Ishikawa (cell line): ENCODE measurements at regions not wholly inside any gene's neighbourhood (a gene's known extent, or its start where the extent isn't known, plus 50 kb on each side); places are given as distances from the start of the nearest gene placed in this dataset.

Experiments
- CEBPB ChIP-seq: IDR thresholded peaks from 2 replicates; pipeline ENCODE4 v1.6.1; 2012
- CREB1 ChIP-seq: IDR thresholded peaks from 2 replicates; pipeline ENCODE4 v1.6.1; 2012; ENCODE audit warnings: low read depth
- EGR1 ChIP-seq: IDR thresholded peaks from 2 replicates; pipeline ENCODE4 v1.6.1; 2012
- EP300 ChIP-seq: IDR thresholded peaks from 2 replicates; pipeline ENCODE4 v1.6.1; 2012; ENCODE audit warnings: borderline replicate concordance
- NFIC ChIP-seq: IDR thresholded peaks from 2 replicates; pipeline ENCODE4 v1.6.1; 2012
- RAD21 ChIP-seq: IDR thresholded peaks from 2 replicates; pipeline ENCODE4 v1.6.1; 2012; ENCODE audit warnings: low read depth
- TAF1 ChIP-seq: IDR thresholded peaks from 2 replicates; pipeline ENCODE4 v1.6.1; 2012; ENCODE audit warnings: low read depth, mild to moderate bottlenecking
- TCF12 ChIP-seq: IDR thresholded peaks from 2 replicates; pipeline ENCODE4 v1.6.1; 2012; ENCODE audit warnings: low read depth
- TEAD4 ChIP-seq: IDR thresholded peaks from 2 replicates; pipeline ENCODE4 v1.6.1; 2012
- YY1 ChIP-seq: IDR thresholded peaks from 2 replicates; pipeline ENCODE4 v1.6.1; 2012; ENCODE audit warnings: low read depth
- ZBTB7A ChIP-seq: IDR thresholded peaks from 2 replicates; pipeline ENCODE4 v1.6.1; 2012; ENCODE audit warnings: low read depth
- TF ChIP-seq, protein P1 (sequence below): IDR thresholded peaks from 2 replicates; pipeline ENCODE4 v1.6.1; 2012; ENCODE audit warnings: low read depth, mild to moderate bottlenecking
- TF ChIP-seq, protein P2 (sequence below): IDR thresholded peaks from 2 replicates; pipeline ENCODE4 v1.6.1; 2012
- TF ChIP-seq, protein P3 (sequence below): IDR thresholded peaks from 2 replicates; pipeline ENCODE4 v1.6.1; 2012

DNA sequence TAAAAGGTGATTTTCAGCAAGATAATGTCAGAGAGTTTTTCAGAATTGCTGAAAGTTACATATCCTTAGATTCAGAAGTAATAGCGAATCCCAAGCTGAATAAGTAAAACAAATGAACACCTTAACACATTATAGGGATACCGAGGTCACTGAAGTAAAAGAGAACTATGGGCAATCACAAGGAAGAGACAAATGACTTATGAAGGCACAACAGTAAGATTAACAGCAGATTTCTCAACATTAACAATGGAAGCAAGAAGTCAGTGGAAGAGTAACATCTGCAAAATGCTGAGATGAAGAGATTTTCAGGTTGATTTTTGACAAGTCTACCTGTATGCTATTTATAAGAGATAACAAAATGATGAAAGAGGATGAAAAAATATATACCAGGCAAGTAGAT lies 86.1 kb upstream of the EZR start:
- TF ChIP-seq EP300 (no peak), TCF12 (no peak), CREB1 (no peak), ZBTB7A (no peak), RAD21 (no peak), TEAD4 (no peak), NFIC (no peak)
- TF ChIP-seq, protein P1, sequence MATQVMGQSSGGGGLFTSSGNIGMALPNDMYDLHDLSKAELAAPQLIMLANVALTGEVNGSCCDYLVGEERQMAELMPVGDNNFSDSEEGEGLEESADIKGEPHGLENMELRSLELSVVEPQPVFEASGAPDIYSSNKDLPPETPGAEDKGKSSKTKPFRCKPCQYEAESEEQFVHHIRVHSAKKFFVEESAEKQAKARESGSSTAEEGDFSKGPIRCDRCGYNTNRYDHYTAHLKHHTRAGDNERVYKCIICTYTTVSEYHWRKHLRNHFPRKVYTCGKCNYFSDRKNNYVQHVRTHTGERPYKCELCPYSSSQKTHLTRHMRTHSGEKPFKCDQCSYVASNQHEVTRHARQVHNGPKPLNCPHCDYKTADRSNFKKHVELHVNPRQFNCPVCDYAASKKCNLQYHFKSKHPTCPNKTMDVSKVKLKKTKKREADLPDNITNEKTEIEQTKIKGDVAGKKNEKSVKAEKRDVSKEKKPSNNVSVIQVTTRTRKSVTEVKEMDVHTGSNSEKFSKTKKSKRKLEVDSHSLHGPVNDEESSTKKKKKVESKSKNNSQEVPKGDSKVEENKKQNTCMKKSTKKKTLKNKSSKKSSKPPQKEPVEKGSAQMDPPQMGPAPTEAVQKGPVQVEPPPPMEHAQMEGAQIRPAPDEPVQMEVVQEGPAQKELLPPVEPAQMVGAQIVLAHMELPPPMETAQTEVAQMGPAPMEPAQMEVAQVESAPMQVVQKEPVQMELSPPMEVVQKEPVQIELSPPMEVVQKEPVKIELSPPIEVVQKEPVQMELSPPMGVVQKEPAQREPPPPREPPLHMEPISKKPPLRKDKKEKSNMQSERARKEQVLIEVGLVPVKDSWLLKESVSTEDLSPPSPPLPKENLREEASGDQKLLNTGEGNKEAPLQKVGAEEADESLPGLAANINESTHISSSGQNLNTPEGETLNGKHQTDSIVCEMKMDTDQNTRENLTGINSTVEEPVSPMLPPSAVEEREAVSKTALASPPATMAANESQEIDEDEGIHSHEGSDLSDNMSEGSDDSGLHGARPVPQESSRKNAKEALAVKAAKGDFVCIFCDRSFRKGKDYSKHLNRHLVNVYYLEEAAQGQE: no peak
- TF ChIP-seq, protein P2, sequence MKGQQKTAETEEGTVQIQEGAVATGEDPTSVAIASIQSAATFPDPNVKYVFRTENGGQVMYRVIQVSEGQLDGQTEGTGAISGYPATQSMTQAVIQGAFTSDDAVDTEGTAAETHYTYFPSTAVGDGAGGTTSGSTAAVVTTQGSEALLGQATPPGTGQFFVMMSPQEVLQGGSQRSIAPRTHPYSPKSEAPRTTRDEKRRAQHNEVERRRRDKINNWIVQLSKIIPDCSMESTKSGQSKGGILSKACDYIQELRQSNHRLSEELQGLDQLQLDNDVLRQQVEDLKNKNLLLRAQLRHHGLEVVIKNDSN: no peak
- TF ChIP-seq, protein P3, sequence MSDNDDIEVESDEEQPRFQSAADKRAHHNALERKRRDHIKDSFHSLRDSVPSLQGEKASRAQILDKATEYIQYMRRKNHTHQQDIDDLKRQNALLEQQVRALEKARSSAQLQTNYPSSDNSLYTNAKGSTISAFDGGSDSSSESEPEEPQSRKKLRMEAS: no peak

DNA sequence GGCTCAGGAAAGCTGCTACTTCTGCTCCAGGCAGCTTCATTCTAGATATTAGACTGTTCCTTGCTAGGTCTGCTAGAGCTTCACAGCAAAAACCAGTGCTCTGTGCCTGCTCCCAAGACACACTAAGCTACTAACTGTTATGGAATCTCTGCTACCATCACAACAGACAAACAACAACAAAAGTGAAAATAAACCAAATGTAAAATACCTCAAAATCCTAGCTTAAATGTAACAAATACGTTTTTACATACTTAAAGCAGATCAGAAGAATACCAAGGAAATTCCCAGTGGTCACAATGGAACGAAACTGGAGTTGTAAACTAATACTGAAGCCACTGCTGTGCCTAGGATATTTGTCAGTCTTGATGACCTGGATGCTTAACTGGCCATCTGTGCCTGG lies 84.6 kb upstream of the EZR start:
- TF ChIP-seq EGR1: no peak
- no peak for TF ChIP-seq YY1
- TF ChIP-seq EP300: no peak
- TF ChIP-seq, protein P3: no peak
- TF ChIP-seq CREB1: no peak
- TF ChIP-seq TAF1: no peak
- no peak for TF ChIP-seq NFIC
- TF ChIP-seq, protein P1: no peak
- TF ChIP-seq TCF12: no peak
- no peak for TF ChIP-seq TEAD4
- TF ChIP-seq CEBPB: no peak
- TF ChIP-seq, protein P2: no peak

DNA sequence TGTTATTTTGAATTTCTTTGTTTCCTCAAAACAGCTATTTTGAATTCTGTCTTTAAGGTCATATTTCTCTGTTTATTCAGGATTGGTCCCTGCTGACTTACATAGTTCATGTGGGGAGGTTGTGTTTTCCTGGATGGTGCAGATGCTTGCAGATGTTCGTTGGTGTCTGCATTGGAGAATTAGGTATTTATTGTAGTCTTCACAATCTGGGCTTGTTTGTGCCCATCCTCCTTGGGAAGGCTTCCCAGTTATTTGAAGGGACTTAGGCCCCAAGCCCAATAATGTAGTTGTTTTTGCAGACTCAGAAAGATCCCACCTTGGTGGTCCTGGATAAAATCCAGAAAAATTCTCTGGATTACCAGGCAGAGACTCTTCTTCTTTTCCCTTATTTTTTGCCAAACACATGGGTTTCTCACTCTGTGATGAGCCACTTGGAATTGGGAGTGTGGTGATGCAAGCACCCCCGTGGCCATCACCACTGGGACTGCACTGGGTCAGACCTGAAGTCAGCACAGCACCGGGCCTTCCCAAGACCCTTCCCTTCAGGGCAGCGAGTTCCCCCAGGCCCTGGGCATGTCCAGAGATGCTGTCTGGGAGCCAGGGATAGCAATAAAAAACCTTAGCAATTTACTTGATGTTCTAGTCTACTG lies 81.6 kb upstream of the EZR start:
- TF ChIP-seq, protein P1: no peak
- no peak for TF ChIP-seq ZBTB7A
- no peak for TF ChIP-seq RAD21
- no peak for TF ChIP-seq TEAD4
- TF ChIP-seq, protein P3: no peak
- TF ChIP-seq YY1: no peak

DNA sequence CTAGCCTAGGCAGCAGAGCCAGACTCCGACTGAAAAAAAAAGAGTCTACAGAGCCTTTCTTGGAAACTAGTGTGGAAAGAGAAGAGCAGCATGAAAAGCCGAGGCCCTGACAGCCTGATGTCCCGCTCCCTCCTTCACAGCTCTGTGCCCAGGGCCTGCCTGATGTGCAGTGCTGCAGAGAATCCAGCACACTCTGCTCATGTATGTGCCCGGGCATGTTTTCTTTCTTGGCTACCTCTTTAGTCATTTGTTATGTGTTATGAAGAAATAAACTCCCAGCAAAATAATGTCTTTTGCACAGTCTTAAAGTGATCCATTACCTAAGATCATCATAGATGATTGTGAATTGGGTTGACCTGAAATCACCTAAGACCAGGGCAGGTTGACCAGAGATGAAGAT lies 78.1 kb upstream of the EZR start:
- TF ChIP-seq TCF12: no peak

- TF ChIP-seq, protein P1: no peak
- TF ChIP-seq YY1: no peak
- TF ChIP-seq EGR1: no peak
- no peak for TF ChIP-seq TEAD4
Observed at GRCh38 chr6:158895661-158896060, 76.5 kb upstream of the EZR start.
